WTC11 (cell line): ENCODE measurements at regions not wholly inside any gene's neighbourhood (a gene's known extent, or its start where the extent isn't known, plus 50 kb on each side); places are given as distances from the start of the nearest gene placed in this dataset.

Source experiments
- ATAC-seq: fragments of 200-7000 bp; cut with Tn5 transposase; 2 replicates; pipeline ENCODE4 v1.10.0; 2021; ENCODE audit warnings: mild to moderate bottlenecking, moderate library complexity
- CTCF ChIA-PET: fragments of 300-600 bp; sonication (Branson Sonifier 250); formaldehyde crosslinking; loops from one replicate; lab custom pipeline; 2021; ENCODE audit warnings: antibody characterized with exemption; lab: Charles Lee
- POLR2A ChIA-PET: fragments of 350-600 bp; sonication (Branson Sonifier 250); formaldehyde crosslinking; loops from one replicate; lab custom pipeline; 2021; ENCODE audit warnings: antibody characterized with exemption; lab: Charles Lee
- DNase-seq: peaks from one replicate; pipeline ENCODE4 v3.0.0; 2021; ENCODE audit warnings: low spot score
- H3K27ac Mint-ChIP-seq: 2 replicates; pipeline ENCODE4 v1.8.0; 2021; ENCODE audit warnings: mixed read lengths
- H3K27me3 Mint-ChIP-seq: 2 replicates; pipeline ENCODE4 v1.8.0; 2021; ENCODE audit warnings: low read depth, mild to moderate bottlenecking, moderate library complexity, mixed read lengths
- H3K36me3 Mint-ChIP-seq: 2 replicates; pipeline ENCODE4 v1.8.0; 2021; ENCODE audit warnings: mixed read lengths
- H3K4me1 Mint-ChIP-seq: 2 replicates; pipeline ENCODE4 v1.8.0; 2022; ENCODE audit warnings: mixed read lengths
- H3K4me3 Mint-ChIP-seq: 2 replicates; pipeline ENCODE4 v1.8.0; 2021; ENCODE audit warnings: mild to moderate bottlenecking, moderate library complexity, mixed read lengths
- H3K9me3 Mint-ChIP-seq: 2 replicates; pipeline ENCODE4 v1.8.0; 2021; ENCODE audit warnings: mixed read lengths
- CREM ChIP-seq: sonication (generic); formaldehyde crosslinking; IDR thresholded peaks from 2 replicates; pipeline ENCODE4 v1.8.1; 2022; ENCODE audit warnings: mild to moderate bottlenecking, missing genetic modification reagents, moderate library complexity
- JAZF1 ChIP-seq: fragments of 250-450 bp; sonication (Bioruptor Pico); IDR thresholded peaks from 2 replicates; pipeline ENCODE4 v1.9.0; 2021; ENCODE audit warnings: moderate library complexity, mild to moderate bottlenecking, inconsistent platforms
- NFATC4 ChIP-seq: fragments of 250-450 bp; sonication (Bioruptor Pico); IDR thresholded peaks from 2 replicates; pipeline ENCODE4 v1.9.0; 2021; ENCODE audit warnings: mild to moderate bottlenecking
- NR3C1 ChIP-seq: sonication (generic); formaldehyde crosslinking; conservative IDR thresholded peaks from 2 replicates; pipeline ENCODE4 v1.8.1; 2023; ENCODE audit warnings: low read depth, mild to moderate bottlenecking, missing genetic modification reagents
- OVOL2 ChIP-seq: fragments of 250-450 bp; sonication (Bioruptor Pico); IDR thresholded peaks from 2 replicates; pipeline ENCODE4 v1.9.0; 2021; ENCODE audit warnings: mild to moderate bottlenecking, borderline replicate concordance
- PRRX2 ChIP-seq: fragments of 250-450 bp; sonication (Bioruptor Pico); IDR thresholded peaks from 2 replicates; pipeline ENCODE4 v1.8.0; 2021; ENCODE audit warnings: mild to moderate bottlenecking
- RELA ChIP-seq: sonication (generic); formaldehyde crosslinking; IDR thresholded peaks from 2 replicates; pipeline ENCODE4 v1.8.1; 2022; ENCODE audit warnings: missing genetic modification reagents, mild to moderate bottlenecking, borderline replicate concordance
- ZBTB21 ChIP-seq: sonication (generic); formaldehyde crosslinking; IDR thresholded peaks from 2 replicates; pipeline ENCODE4 v1.8.1; 2023; ENCODE audit warnings: mild to moderate bottlenecking, missing genetic modification reagents, borderline replicate concordance
- ZNF121 ChIP-seq: sonication (generic); formaldehyde crosslinking; IDR thresholded peaks from 2 replicates; pipeline ENCODE4 v1.8.0; 2023; ENCODE audit warnings: missing genetic modification reagents
- ZNF219 ChIP-seq: sonication (generic); formaldehyde crosslinking; IDR thresholded peaks from 2 replicates; pipeline ENCODE4 v1.8.0; 2023; ENCODE audit warnings: missing genetic modification reagents, mild to moderate bottlenecking, borderline replicate concordance
- TF ChIP-seq, protein P1 (sequence below): sonication (generic); formaldehyde crosslinking; IDR thresholded peaks from 2 replicates; pipeline ENCODE4 v1.8.1; 2023; ENCODE audit warnings: mild to moderate bottlenecking, missing genetic modification reagents, moderate library complexity
- TF ChIP-seq, protein P2 (sequence below): sonication (generic); formaldehyde crosslinking; IDR thresholded peaks from 2 replicates; pipeline ENCODE4 v1.8.1; 2022; ENCODE audit warnings: missing genetic modification reagents, borderline replicate concordance
- TF ChIP-seq, protein P3 (sequence below): sonication (generic); formaldehyde crosslinking; IDR thresholded peaks from 2 replicates; pipeline ENCODE4 v1.8.1; 2022; ENCODE audit warnings: mild to moderate bottlenecking, moderate library complexity, missing genetic modification reagents
- TF ChIP-seq, protein P4 (sequence below): fragments of 250-450 bp; sonication (Bioruptor Pico); IDR thresholded peaks from 2 replicates; pipeline ENCODE4 v1.9.0; 2021; ENCODE audit warnings: mild to moderate bottlenecking, borderline replicate concordance
- TF ChIP-seq, protein P5 (sequence below): sonication (generic); formaldehyde crosslinking; IDR thresholded peaks from 2 replicates; pipeline ENCODE4 v1.8.1; 2023; ENCODE audit warnings: mild to moderate bottlenecking, missing genetic modification reagents, moderate library complexity
- TF ChIP-seq, protein P6 (sequence below): sonication (generic); formaldehyde crosslinking; IDR thresholded peaks from 2 replicates; pipeline ENCODE4 v1.8.1; 2023; ENCODE audit warnings: mild to moderate bottlenecking, missing genetic modification reagents
- TF ChIP-seq, protein P7 (sequence below): sonication (generic); formaldehyde crosslinking; IDR thresholded peaks from 2 replicates; pipeline ENCODE4 v1.8.1; 2022; ENCODE audit warnings: low read depth, mild to moderate bottlenecking, moderate library complexity, missing genetic modification reagents, borderline replicate concordance
- TF ChIP-seq, protein P8 (sequence below): fragments of 250-450 bp; sonication (Bioruptor Pico); IDR thresholded peaks from 2 replicates; pipeline ENCODE4 v1.9.0; 2021; ENCODE audit warnings: mild to moderate bottlenecking

DNA sequence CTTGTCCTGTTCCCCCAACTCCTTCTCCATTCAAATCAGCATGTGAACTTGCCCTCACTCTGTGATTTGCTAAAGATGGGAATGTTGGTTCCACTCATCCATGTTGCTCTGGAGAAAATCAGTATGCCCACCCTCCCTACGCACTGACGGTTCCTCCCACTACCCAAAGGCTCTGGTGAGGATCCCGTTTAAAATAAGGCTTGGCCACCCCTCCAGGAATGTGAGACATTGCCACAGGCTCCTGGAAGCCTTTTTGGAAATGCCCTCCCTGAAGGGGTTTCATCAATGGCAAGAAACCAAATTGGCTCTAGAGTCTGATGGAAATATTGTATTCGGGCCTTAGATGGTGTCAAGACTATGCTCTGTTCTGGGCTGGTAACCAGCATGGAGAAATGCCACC is 187.3 kb downstream of the USP12 start:
- ATAC-seq (no peak), DNase-seq (no peak)
- Mint-ChIP-seq H3K4me3 (no peak overlapping the region), H3K27ac (no peak overlapping the region), H3K4me1 (peaks cover 15% of the 10 kb centered on the region), H3K27me3 (no peaks in the 10 kb centered on the region), H3K36me3 (no peaks in the 10 kb centered on the region), H3K9me3 (no peaks in the 10 kb centered on the region)
- POLR2A ChIA-PET: interaction anchor here (1.0 to 1.4 kb wide), 2 partner anchors 38 to 375 kb away, joined by 4 to 5 read pairs; no protein-coding TSS in a partner anchor
- TF ChIP-seq ZNF219 (CRISPR knock-in tag): no peak
- no peak for TF ChIP-seq CREM
- TF ChIP-seq, protein P1, sequence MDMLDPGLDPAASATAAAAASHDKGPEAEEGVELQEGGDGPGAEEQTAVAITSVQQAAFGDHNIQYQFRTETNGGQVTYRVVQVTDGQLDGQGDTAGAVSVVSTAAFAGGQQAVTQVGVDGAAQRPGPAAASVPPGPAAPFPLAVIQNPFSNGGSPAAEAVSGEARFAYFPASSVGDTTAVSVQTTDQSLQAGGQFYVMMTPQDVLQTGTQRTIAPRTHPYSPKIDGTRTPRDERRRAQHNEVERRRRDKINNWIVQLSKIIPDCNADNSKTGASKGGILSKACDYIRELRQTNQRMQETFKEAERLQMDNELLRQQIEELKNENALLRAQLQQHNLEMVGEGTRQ (CRISPR knock-in tag): no peak
- TF ChIP-seq, protein P2, sequence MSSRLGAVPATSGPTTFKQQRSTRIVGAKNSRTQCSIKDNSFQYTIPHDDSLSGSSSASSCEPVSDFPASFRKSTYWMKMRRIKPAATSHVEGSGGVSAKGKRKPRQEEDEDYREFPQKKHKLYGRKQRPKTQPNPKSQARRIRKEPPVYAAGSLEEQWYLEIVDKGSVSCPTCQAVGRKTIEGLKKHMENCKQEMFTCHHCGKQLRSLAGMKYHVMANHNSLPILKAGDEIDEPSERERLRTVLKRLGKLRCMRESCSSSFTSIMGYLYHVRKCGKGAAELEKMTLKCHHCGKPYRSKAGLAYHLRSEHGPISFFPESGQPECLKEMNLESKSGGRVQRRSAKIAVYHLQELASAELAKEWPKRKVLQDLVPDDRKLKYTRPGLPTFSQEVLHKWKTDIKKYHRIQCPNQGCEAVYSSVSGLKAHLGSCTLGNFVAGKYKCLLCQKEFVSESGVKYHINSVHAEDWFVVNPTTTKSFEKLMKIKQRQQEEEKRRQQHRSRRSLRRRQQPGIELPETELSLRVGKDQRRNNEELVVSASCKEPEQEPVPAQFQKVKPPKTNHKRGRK (CRISPR knock-in tag): no peak
- TF ChIP-seq, protein P3, sequence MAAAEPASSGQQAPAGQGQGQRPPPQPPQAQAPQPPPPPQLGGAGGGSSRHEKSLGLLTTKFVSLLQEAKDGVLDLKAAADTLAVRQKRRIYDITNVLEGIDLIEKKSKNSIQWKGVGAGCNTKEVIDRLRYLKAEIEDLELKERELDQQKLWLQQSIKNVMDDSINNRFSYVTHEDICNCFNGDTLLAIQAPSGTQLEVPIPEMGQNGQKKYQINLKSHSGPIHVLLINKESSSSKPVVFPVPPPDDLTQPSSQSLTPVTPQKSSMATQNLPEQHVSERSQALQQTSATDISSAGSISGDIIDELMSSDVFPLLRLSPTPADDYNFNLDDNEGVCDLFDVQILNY: no peak
- no peak for TF ChIP-seq NFATC4 (CRISPR knock-in tag)
- TF ChIP-seq, protein P4, sequence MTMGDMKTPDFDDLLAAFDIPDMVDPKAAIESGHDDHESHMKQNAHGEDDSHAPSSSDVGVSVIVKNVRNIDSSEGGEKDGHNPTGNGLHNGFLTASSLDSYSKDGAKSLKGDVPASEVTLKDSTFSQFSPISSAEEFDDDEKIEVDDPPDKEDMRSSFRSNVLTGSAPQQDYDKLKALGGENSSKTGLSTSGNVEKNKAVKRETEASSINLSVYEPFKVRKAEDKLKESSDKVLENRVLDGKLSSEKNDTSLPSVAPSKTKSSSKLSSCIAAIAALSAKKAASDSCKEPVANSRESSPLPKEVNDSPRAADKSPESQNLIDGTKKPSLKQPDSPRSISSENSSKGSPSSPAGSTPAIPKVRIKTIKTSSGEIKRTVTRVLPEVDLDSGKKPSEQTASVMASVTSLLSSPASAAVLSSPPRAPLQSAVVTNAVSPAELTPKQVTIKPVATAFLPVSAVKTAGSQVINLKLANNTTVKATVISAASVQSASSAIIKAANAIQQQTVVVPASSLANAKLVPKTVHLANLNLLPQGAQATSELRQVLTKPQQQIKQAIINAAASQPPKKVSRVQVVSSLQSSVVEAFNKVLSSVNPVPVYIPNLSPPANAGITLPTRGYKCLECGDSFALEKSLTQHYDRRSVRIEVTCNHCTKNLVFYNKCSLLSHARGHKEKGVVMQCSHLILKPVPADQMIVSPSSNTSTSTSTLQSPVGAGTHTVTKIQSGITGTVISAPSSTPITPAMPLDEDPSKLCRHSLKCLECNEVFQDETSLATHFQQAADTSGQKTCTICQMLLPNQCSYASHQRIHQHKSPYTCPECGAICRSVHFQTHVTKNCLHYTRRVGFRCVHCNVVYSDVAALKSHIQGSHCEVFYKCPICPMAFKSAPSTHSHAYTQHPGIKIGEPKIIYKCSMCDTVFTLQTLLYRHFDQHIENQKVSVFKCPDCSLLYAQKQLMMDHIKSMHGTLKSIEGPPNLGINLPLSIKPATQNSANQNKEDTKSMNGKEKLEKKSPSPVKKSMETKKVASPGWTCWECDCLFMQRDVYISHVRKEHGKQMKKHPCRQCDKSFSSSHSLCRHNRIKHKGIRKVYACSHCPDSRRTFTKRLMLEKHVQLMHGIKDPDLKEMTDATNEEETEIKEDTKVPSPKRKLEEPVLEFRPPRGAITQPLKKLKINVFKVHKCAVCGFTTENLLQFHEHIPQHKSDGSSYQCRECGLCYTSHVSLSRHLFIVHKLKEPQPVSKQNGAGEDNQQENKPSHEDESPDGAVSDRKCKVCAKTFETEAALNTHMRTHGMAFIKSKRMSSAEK: no peak
- no peak for TF ChIP-seq JAZF1 (CRISPR knock-in tag)
- TF ChIP-seq, protein P5, sequence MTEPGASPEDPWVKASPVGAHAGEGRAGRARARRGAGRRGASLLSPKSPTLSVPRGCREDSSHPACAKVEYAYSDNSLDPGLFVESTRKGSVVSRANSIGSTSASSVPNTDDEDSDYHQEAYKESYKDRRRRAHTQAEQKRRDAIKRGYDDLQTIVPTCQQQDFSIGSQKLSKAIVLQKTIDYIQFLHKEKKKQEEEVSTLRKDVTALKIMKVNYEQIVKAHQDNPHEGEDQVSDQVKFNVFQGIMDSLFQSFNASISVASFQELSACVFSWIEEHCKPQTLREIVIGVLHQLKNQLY (CRISPR knock-in tag): no peak
- no peak for TF ChIP-seq RELA
- TF ChIP-seq ZBTB21 (CRISPR knock-in tag): no peak
- TF ChIP-seq OVOL2: no peak
- TF ChIP-seq, protein P6, sequence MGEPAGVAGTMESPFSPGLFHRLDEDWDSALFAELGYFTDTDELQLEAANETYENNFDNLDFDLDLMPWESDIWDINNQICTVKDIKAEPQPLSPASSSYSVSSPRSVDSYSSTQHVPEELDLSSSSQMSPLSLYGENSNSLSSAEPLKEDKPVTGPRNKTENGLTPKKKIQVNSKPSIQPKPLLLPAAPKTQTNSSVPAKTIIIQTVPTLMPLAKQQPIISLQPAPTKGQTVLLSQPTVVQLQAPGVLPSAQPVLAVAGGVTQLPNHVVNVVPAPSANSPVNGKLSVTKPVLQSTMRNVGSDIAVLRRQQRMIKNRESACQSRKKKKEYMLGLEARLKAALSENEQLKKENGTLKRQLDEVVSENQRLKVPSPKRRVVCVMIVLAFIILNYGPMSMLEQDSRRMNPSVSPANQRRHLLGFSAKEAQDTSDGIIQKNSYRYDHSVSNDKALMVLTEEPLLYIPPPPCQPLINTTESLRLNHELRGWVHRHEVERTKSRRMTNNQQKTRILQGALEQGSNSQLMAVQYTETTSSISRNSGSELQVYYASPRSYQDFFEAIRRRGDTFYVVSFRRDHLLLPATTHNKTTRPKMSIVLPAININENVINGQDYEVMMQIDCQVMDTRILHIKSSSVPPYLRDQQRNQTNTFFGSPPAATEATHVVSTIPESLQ: no peak
- TF ChIP-seq, protein P7, sequence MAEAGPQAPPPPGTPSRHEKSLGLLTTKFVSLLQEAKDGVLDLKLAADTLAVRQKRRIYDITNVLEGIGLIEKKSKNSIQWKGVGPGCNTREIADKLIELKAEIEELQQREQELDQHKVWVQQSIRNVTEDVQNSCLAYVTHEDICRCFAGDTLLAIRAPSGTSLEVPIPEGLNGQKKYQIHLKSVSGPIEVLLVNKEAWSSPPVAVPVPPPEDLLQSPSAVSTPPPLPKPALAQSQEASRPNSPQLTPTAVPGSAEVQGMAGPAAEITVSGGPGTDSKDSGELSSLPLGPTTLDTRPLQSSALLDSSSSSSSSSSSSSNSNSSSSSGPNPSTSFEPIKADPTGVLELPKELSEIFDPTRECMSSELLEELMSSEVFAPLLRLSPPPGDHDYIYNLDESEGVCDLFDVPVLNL (CRISPR knock-in tag): no peak
- no peak for TF ChIP-seq NR3C1
- TF ChIP-seq, protein P8, sequence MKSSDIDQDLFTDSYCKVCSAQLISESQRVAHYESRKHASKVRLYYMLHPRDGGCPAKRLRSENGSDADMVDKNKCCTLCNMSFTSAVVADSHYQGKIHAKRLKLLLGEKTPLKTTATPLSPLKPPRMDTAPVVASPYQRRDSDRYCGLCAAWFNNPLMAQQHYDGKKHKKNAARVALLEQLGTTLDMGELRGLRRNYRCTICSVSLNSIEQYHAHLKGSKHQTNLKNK (CRISPR knock-in tag): no peak
- no peak for TF ChIP-seq PRRX2
- TF ChIP-seq ZNF121 (CRISPR knock-in tag): no peak
- CTCF ChIA-PET: interaction anchor here (0.6 to 3.9 kb wide), 16 partner anchors 8 to 442 kb away, joined by 3 to 68 read pairs (median 7); partner anchors contain the start of gene RASL11A
